NCI-H2107 treated with DMSO at 0.1 percent for 48 hours (cell line): ENCODE measurements at regions not wholly inside any gene's neighbourhood (a gene's known extent, or its start where the extent isn't known, plus 50 kb on each side); places are given as distances from the start of the nearest gene placed in this dataset.
"Not testable (repeated sequence)": the region's sequence is repeated elsewhere in the genome, so short reads cannot be mapped to it uniquely, and the experiment has no call there.

Source experiments
- DNase-seq: peaks from one replicate; lab custom pipeline; 2025; ENCODE audit not compliant: unreplicated experiment; lab: John Stamatoyannopoulos, UW

DNA sequence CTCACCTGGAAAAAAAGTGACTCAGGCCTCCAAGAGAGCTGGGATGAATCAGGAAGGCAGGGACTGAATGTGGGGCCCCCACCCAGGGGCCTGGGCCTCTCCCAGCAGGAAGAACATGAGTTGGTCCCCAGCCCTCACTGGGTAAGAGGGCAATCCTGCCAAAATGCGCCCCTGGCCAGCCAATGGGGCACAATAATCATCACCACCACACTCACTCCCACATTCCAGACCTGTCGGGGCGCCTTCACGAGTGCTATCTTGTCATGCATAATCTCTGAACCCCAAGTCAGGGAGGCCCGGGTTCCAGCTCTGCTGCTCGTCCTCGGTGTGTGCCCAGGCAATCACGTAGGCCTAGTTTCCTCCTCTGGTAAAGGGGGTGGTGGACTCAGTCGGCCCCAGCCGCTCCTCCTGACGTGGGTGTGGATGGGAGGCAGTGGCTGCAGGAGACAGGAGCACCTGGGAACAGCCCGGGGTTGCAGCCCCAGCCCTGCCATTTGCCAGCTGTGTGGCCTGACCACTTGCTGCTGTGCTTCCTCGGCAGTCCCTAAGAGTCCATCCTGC, 115.1 kb downstream of the CYP26B1 start:
- DNase-seq = no peak

DNA sequence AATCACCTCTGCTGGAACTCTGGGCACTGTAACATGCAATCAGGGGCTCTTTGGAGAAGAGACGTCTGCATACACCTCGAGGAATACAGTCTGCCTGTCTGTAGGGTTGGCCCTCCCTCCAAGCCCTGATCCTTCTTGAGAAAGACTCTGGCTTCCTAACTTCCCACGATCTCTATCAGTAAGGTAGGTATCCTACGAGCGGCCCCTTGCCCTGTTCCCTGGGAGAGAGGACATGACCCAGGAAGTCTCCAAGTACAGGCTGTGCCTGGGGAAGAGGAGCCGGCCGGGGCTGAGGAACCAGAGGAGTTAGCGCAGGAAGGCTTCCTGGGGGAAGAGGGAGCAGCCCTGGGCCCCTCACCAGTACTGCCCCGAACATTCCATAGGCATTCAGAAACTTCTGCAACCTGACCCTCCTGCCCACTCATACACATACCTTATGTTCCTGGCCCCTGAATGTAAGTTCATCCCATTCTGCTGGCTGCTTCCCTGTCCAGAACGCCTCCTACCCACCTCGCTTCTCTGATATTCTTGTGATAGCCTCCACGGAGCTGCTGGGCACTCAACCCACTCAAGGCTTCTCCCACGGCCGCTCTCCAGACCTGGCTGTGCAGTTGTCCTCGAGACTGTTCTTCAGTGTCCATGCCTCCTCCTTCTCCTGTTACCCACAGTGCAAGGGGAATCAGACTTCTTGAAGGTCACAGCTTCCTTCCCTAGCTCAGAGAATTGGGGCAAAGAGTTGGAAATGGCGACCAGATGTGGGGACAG, 116.1 kb downstream of the CYP26B1 start:
- DNase-seq = no peak

DNA sequence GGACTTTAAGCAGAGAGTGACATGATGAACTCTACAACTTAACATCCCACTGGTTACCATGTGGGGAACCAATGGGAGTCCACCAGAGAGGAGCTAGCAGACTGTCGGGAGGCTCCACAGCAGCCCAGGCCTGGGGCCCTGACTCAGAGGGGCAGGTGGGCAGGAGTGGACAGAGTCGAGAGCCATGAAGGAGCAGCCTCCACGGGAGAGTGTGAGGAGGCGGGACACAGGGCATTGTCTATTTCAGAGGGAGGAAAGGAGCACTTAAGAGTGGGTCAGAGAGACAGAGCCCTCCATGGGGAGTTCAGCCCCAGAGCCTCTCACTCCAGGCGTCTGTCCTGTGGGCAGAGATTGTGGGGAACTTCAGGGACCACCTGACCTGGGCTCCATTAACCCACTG, 118.7 kb downstream of the CYP26B1 start:
- DNase-seq = no peak

DNA sequence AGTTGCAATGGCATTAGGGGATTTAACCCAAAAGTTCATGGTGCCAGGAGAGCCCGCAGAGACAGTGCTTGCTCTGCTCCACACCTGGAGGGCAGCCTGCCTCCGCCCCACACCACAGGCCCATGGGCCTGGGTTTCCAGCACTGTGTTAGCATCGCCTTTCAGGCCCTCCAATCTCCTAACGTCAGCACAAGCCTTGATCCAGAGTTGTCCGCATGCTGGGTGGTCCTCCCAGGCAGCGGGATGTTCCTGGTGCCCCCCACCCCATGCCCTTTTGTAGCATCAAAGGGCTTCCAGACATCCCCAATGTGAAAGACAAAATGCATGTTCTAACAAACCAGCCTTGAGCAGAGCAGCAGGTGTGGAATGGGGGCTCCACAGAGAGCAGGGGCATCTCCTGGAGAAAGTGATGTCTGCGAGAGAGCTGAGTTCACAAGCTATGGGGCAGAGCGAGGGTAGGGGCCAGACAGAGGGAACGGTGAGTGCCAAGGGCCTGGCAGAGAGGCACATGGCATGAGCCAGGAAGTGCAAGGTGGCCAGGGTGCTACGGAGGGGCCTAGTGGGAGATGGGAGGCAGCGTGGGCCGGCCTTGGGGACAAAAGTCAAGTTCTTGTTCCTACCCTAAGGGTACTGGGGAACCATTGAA, 119.2 kb downstream of the CYP26B1 start:
- no peak for DNase-seq

DNA sequence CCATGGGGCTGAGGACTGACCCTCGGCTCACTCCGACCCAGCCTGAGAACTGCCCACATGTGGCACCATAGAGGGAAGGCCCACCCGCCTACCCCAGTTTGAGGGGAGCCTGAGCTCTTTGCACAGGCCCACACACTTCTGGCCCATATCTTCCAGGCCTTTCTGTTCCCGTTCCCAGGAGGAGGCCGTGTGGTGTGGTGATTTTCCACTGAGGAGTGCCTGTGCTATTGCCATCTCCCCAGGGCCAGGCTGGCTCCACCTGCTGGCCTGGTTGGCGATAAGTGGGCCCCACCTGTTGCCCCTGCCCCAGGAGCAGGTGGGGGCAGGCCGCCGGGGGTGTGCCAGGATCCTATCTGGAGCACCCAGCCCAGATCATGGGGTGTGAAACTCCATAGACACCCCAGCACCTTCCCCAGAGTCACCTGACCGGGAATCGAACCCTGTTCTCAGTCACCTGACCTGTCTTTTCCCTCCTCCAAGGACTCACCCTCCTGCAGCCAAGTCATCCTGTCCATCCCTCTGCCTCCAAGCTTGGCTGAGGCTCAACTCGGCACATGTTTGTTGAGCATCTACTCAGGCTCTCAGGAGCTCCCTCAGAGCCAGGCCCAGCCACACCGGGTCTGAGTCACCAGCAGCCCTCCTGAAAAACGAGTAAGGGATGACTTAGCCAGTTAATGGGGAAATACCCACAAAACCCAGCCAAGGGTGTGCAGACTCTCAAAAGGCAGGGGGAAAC, 120.1 kb downstream of the CYP26B1 start:
- no peak for DNase-seq

DNA sequence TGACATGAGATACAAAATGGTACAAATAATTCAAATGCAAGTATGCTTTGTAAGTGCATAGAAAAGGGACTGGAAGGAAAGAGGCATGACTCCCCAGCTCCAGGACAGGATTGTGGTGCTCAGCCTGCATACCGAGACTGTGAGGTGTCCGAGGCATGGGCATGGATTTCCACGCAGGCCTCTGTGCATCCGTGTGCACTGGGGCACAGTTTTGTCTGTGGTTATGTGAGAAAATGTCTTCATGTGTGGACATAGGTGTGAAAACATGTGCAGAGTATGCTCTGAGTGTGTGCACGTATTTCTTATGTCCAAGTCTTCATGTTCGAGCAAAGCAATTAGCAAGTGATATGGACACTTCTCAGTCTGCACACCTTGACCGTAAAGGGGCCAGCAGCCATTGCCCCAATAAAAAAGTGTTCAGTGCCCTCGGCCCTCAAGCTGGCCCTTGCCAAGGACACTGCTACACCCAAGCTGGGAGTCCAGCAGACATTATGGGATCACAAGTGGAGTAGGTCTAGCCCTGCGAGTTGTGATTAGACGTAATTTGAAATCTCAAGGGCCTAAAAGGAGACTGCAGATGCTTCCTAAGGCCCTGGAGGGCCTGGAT, 120.7 kb downstream of the CYP26B1 start:
- DNase-seq = no peak

DNA sequence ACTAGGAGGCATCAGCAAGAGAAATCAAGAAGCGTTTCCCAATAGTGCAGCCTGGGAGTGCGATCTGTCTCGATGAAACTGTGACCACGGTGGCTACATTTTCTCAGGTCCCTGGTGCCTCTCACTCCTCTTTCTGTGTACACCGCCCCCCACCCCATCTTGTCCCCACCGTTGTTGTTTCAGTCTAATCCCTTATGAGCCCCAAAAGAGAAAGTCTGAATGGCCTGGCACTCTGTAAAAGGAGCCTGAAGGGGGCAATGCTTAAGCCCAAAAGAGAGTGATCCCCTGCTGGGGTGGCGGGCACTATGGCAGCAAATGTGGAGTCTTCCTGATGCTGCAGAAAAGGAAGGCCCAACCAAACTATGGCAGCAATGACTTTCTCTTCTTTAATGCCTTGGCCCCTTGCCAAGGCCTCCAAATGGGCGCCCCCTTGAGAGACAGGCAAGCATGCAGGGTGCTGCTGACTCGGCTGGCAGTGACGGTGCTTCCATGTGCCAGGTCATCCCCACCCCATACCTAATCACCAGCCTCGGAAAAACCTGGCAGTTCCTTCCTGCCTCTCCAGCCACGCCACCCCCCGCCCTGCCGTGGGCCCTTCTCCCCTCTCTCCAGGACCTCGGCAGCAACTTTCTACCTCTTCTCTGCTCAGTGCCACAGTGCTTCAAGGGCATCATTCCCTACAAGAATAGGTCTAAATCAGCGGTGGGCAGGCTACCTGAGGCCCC, 123.0 kb downstream of the CYP26B1 start:
- no peak for DNase-seq

DNA sequence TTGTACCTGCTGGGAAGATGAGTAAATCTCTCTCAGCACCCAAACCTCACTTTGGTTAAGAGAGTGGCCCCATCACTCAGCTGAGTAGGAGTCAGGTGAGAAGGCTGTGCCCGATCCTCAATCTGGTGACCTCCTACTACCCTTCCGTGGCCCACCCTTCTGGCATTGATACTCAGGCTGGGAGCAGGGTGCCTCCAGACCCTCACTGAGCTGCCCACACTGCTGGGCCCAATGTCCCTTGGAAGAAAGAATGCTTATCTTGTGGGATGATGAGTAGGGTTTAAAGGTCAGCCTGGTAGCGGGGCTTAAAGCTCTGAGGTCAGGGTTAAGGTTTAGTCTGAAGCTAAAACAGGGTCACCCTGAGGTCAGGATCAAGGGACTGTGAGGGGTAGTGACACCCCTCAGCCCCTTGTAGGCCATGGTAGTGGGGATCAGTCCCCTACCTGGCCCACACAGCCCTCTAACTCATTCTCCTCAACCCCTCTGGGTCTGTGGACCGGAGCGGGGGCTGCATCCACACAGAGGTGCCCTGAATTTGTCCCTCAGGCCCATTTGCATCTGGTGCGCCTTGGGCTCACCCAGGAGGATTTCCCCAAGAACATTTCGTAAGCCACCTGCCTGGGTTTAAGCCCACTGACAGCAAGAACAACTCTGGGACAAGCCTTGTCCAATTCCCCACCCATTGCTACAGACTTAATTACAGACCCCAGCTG, 123.8 kb downstream of the CYP26B1 start:
- no peak for DNase-seq

DNA sequence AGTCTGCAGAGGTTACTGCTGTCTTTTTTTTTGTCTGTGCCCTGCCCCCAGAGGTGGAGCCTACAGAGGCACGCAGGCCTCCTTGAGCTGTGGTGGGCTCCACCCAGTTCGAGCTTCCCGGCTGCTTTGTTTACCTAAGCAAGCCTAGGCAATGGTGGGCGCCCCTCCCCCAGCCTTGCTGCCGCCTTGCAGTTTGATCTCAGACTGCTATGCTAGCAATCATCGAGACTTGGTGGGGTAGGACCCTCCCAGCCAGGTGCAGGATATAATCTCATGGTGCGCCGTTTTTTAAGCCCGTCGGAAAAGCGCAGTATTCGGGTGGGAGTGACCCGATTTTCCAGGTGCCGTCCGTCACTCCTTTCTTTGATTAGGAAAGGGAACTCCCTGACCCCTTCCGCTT, 126.3 kb downstream of the CYP26B1 start:
- not testable (repeated sequence) for DNase-seq

DNA sequence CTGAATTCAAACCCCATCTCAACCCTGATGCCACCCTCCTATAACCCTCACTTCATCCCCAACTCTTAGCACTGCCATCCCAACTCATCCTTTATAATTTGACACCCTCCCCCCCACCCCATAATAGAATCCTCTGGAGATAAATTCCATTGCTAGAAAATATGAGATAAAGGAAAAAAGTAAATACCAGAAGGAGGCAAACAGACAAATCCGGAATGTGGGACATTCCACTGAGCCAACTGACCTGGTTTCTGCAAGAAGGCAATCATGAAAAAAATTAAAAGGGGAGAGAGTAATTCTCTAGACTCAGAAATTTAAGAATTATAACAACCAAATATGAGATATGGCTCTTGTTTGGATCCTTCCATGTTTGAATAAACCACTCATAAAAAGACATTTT, 132.4 kb downstream of the CYP26B1 start:
- no peak for DNase-seq

DNA sequence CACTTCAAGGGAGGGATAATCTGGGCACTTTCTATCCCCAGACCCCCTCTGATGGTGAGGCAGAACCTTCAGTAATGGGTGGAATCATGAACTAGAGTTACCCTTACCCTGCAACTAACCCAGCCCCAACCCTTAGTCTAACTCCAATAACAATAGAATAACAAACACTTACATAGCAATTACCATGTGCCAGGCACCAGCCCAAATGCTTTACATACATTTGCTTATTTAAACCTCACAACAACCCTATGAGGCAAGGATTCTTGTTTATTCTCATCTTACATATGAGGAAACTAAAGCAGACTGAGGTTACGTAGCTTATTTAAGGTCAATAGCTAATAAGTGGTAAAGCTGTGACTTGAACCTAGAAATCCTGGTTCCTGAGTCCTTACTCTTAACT, 132.8 kb downstream of the CYP26B1 start:
- no peak for DNase-seq

DNA sequence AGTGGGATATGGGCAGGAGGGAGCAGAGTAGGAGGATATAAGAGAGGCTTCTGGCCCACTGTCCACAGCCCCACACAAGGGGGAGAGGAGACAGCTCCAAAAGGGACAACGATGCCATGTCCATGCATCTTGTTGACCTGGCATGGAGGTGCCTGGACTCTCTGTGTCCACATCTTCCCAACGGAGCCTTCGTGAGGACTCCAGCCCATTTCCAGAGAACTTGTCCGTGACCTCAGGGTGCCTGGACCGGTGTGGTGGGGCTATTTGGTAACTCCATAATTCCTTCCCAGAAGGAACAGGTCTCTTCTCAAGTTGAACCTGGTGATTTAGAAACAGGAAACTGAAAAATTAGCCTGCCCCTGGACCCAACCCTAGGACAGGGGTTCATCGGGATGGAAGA, 133.9 kb downstream of the CYP26B1 start:
- DNase-seq = no peak

DNA sequence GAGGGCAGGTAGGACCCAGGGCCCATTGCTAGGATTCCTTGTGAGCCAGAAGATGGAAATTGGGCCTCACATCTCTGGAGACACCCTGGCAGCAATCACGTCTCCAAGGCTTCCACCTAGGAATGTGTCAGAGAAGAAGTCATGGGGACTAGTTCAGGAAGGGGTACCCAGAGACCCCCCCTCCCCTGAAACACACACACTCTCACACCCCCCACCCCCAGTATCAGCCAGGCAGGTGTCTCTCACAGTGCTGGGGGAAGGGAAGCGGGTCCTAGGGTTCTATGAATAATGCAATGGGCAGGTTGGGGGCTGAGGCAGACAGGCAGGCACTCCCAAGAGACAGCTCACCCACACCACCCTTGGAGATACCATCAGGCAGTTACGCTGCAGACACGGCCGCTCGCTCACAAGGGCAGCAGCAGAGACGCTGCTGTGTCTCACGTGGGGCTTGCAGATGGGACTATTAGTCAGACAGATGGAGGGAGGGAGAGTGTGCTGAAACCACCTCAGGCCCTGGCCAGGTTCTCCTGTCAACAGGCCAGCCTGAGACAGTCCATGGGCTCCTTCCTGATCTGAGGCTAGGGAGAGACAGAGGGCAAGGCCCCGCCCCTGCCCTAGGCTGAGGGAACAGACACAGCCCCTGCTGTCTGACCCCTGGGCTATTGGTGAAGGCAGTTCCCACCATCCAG, 134.6 kb downstream of the CYP26B1 start:
- no peak for DNase-seq

DNA sequence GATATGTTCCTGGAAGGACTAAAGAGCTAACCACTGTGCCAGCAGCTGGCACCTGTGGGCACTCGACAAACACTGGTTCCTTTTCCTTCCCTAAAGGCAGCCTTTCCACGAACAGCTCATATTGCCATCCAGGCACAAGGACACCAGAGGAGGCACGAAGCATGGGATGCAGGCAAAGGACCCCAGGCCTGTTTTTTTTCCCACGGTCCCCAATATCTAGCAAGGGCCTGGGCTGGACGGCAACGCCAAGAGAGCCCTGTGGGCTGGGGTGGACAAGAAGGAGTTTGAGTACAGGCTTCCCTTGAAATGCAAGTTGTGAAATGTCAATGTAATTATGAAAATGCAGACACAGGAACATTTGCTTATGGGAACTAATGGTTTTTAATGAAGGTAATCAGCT, 135.9 kb downstream of the CYP26B1 start:
- no peak for DNase-seq

DNA sequence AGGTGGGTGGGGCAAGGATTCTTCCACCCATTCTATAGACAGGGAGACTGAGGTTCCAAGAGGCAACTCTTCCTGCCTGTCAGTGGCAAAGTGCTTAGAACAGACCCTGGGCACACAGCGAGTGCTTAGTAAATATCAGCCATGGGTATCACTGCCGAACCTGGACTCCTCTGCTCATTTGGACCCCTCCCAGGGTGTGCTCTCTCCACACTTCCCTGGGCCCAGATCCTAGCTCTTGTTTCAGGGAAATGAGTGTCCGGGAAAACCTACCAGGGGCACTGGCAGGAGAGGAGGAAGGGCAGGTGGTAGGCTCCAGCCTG, 136.3 kb downstream of the CYP26B1 start:
- DNase-seq = no peak

DNA sequence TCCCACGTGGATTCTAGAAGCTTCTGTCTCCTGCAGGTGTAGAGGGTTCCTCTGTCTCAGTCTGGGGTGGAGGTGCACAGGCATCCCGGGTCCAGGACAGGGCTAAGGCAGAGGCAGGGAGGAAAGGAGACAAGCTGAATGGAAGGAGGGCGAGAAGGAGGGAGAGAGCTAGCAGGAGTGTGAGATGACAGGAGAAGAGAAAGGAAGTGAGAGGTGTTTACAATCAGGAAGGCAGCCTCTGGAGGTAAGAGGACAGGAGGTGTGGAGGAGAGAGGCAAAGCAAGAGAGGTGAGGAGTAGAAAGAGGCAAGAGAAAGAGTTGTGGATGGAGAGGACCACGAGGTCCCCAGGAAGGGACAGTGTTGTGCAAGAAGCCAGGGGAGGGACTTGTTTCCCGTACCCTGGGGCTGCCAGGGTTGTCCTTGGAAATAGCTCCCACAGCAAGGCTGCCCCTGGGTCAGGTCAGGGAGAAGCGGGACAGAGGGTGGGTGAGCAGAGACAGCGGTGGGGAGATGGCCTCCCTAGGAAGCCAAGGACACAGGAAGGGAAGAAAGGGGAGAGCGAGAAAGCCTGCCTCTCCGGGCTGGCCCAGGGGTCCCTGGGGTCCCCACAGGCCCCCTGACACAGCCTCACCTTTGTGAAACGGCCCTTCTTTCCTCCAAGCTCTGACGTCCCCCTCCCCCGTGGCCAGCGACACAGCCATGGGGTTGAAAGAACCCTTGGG, 136.9 kb downstream of the CYP26B1 start:
- DNase-seq = no peak

DNA sequence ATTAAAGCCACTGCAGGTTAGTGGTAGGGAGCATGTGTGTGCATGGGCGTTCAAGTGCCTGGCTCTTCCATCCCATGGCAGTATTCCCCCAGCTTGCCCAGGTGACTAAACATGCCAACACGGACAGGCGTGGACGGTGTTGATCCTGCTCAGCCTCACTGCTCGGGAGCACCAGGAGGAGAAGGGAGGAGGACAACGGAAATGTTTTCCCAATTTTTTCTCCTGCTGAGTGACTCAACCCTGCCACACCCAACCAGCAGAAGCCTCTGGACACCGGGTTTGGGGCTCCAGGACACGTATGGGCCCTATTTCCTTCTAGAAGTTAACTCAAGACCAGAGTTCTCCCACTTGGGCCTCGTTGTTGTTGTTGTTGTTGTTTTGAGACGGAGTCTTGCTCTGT, 139.1 kb downstream of the CYP26B1 start:
- DNase-seq = no peak

DNA sequence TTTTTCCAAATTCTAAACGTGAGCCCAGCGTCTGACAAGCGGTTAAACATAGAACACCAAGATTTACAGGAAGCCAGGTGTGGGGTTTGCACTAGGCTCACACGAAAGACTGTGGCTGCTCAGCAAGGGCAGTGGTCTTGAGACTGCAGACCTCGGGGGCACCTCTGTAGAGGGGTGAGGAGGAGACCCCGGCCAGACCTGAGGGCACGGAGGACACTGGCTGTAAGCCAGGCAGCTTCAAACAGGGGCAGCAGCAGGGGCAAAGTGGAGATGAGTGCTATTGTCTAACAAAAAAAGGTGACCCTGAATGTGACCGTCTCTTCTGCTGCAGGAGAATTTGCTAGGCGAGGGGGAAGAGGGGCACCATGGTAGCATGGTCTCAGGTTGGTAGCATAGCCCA, 140.3 kb downstream of the CYP26B1 start:
- no peak for DNase-seq

DNA sequence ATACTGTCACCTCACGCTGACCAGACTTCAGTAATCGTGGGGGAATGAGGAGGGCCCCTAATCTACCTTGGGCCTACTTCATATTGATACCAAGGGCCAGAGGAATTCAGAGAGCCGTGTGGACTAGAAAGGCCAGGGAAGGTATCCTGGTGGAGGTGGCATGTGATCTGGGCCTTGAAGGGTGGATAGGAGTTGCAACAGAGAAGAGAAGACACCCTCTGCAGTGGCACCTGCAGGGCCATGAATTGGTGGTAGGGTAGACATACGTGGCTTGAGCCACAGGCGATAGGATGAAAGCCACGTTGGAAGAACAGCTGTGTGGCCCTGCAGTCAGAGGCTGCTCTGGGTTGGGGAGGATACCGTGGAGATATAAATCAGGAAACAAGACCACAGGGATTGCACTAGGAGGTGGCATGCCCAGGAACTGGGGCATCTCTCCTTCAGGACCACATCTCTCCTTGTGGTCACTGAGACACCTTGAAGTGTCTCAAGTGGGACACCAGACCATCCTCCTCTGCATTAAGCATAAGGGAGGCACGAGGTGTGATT, 141.4 kb downstream of the CYP26B1 start:
- no peak for DNase-seq
